Parathyroid adenoma (tissue), 2 donors: ENCODE measurements at regions not wholly inside any gene's neighbourhood (a gene's known extent, or its start where the extent isn't known, plus 50 kb on each side); places are given as distances from the start of the nearest gene placed in this dataset.

Source experiments
- H2AFZ ChIP-seq: fragments of 300-600 bp; sonication (generic); one replicate; pipeline ENCODE4 v1.7.0; 2017; ENCODE audit warnings: antibody characterized with exemption, mild to moderate bottlenecking
- H3K27ac ChIP-seq: fragments of 300-600 bp; sonication (generic); one replicate; pipeline ENCODE4 v1.7.0; 2017
- H3K27me3 ChIP-seq: fragments of 300-600 bp; sonication (generic); one replicate; pipeline ENCODE4 v1.7.0; 2017; ENCODE audit warnings: low read length; ENCODE audit not compliant: control insufficient read depth, insufficient read depth
- H3K36me3 ChIP-seq: fragments of 300-600 bp; sonication (generic); one replicate; pipeline ENCODE4 v1.7.0; 2017; ENCODE audit warnings: low read length; ENCODE audit not compliant: control insufficient read depth, insufficient read depth
- H3K4me1 ChIP-seq: fragments of 300-600 bp; sonication (generic); one replicate; pipeline ENCODE4 v1.7.0; 2017; ENCODE audit warnings: control low read depth
- H3K4me2 ChIP-seq: fragments of 300-600 bp; sonication (generic); one replicate; pipeline ENCODE4 v1.7.0; 2017; ENCODE audit warnings: low read length
- H3K4me3 ChIP-seq: fragments of 300-600 bp; sonication (generic); one replicate; pipeline ENCODE4 v1.7.0; 2017; ENCODE audit warnings: low read depth, low read length
- H3K79me2 ChIP-seq: fragments of 300-600 bp; sonication (generic); one replicate; pipeline ENCODE4 v1.7.0; 2017; ENCODE audit warnings: control low read depth
- H3K9ac ChIP-seq: fragments of 300-600 bp; sonication (generic); one replicate; pipeline ENCODE4 v1.7.0; 2017; ENCODE audit warnings: mild to moderate bottlenecking
- H3K9me3 ChIP-seq: fragments of 300-600 bp; sonication (generic); one replicate; pipeline ENCODE4 v1.7.0; 2017; ENCODE audit warnings: low read length; ENCODE audit not compliant: control insufficient read depth
- TF ChIP-seq, protein P1 (sequence below): fragments of 300-600 bp; sonication (generic); IDR thresholded peaks from one replicate; pipeline ENCODE4 v1.7.0; 2017; ENCODE audit warnings: antibody characterized with exemption, mild to moderate bottlenecking
- donor health status: primary hyperparathyroidism.

DNA sequence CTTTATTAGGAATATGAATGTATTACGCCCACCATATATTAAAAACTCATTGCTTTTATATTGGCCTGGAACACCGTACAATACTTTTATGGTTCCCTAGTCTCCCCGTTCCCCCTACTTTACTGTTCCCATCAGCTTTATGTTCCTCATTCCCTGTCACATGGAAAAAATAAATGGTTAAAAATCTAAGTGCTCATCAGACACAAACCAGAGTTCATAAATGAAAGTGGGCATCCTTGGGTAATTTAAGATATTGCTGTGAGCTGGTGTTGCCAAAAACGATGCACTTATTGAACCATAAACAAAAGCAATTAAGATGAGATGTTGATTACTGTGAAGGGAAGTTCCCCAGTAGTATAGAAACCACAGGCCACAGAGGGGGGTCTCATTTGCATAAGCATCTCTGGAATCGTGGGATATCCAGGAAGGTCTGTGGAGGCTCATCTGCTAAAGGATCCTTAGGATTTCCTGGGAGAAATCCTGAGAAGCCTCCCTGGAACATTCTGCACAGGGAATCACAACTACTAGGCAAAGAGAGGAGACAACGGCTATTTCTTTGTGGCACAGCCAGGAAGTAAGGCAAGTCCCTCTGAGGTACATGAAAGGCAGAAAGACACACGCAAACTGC is 591.4 kb upstream of the CDH11 start:
- TF ChIP-seq, protein P1, sequence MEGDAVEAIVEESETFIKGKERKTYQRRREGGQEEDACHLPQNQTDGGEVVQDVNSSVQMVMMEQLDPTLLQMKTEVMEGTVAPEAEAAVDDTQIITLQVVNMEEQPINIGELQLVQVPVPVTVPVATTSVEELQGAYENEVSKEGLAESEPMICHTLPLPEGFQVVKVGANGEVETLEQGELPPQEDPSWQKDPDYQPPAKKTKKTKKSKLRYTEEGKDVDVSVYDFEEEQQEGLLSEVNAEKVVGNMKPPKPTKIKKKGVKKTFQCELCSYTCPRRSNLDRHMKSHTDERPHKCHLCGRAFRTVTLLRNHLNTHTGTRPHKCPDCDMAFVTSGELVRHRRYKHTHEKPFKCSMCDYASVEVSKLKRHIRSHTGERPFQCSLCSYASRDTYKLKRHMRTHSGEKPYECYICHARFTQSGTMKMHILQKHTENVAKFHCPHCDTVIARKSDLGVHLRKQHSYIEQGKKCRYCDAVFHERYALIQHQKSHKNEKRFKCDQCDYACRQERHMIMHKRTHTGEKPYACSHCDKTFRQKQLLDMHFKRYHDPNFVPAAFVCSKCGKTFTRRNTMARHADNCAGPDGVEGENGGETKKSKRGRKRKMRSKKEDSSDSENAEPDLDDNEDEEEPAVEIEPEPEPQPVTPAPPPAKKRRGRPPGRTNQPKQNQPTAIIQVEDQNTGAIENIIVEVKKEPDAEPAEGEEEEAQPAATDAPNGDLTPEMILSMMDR, result no peak

DNA sequence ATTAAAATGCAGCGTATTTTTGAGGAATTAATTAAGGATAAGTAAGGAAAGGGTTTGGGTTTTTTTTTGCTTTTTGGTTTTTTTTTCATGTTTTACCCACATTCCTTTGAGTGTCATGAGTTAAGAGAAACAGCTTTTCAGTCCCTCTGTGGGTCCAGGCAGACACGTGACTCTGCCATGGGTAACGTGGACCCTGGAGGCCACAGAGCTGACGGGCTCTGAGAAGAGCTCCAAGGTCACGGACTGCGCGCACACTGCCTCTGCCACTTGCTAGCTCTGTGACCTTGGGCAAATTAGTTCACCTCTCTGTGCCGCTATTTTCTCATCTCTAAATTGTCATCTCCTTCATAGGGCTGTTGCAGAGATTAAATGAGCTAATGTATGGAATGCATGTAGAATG is 588.2 kb upstream of the CDH11 start:
- Histone ChIP-seq H3K4me2 (no peak overlapping the region), H3K4me3 (no peak overlapping the region), H3K27me3 (no peaks in the 10 kb centered on the region), H2AFZ (no peak overlapping the region), H3K79me2 (no peaks in the 10 kb centered on the region), H3K36me3 (no peaks in the 10 kb centered on the region), H3K9ac (no peak overlapping the region), H3K27ac (no peak overlapping the region), H3K4me1 (peaks cover 9% of the 10 kb centered on the region), H3K9me3 (no peaks in the 10 kb centered on the region)
- TF ChIP-seq, protein P1, result no peak

More for the DNA sequence above, 591.4 kb upstream of the CDH11 start:
- no peaks in the 10 kb centered on the region for H3K27me3 ChIP-seq
- no peaks in the 10 kb centered on the region for H3K36me3 ChIP-seq
- no peak overlapping the region for H3K9ac ChIP-seq
- no peak overlapping the region for H2AFZ ChIP-seq
- H3K4me1 ChIP-seq, result peaks cover 9% of the 10 kb centered on the region
- no peak overlapping the region for H3K4me2 ChIP-seq
- no peaks in the 10 kb centered on the region for H3K79me2 ChIP-seq
- no peak overlapping the region for H3K4me3 ChIP-seq
- H3K9me3 ChIP-seq, result no peaks in the 10 kb centered on the region
- no peak overlapping the region for H3K27ac ChIP-seq

DNA sequence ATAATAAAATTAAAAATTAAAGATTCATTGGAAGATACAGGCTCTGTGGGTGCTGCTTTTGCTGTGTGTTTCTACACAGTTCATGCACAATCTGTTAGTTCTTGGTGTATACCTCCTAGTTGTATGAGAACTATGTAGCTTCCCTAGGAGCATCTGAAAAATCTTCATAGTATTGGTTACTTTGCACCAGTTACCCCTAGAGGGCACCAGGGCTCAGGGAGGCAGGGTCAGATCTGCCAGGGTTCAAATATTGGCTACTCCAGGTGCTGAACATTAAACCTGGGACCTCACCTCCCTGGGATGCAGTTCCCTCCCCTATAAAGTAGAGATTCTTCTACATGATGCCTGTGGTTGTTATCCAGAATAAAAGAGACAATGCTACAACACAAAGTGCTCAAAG is 583.0 kb upstream of the CDH11 start:
- Histone ChIP-seq H3K79me2 (no peaks in the 10 kb centered on the region), H3K4me3 (no peak overlapping the region), H3K27ac (no peak overlapping the region), H3K9me3 (no peaks in the 10 kb centered on the region), H3K9ac (no peak overlapping the region), H3K4me2 (no peak overlapping the region), H2AFZ (no peak overlapping the region), H3K4me1 (peaks cover 9% of the 10 kb centered on the region), H3K27me3 (no peaks in the 10 kb centered on the region), H3K36me3 (no peaks in the 10 kb centered on the region)
- TF ChIP-seq, protein P1, result no peak

DNA sequence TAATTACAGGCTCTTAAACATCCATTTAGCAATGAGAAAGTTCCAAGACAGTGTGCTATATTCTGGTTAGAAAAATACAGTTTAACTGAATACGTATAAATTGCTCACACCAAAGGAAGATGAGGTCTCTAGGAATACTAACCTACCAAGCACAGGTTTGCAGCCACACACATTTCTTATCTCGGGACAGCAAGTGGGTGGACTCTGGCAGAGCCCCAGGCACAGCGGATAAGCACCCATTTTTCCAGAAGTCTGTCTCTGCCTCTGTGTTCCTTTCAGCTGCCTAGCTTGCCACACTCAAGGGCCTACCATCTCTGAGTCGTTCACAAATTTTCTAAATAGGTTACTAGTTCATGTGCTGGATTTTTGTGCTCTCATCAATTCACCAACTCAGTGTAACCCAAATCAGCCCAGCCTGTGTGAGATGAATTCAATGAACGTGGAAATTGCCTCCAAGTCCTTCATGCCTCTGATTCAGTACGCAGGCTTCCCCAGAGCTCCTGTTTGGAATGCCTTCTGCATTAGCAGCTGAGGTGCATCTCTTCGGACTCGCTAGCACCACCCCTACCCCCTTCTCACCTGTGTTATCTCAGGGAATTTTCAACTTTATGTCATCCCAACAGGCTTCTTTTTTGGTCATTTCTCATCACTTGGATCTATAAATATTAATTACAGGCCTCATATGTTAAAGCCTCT is 581.0 kb upstream of the CDH11 start:
- Histone ChIP-seq H3K27ac (no peak overlapping the region), H3K4me1 (peaks cover 6% of the 10 kb centered on the region)
- TF ChIP-seq, protein P1, result no peak

DNA sequence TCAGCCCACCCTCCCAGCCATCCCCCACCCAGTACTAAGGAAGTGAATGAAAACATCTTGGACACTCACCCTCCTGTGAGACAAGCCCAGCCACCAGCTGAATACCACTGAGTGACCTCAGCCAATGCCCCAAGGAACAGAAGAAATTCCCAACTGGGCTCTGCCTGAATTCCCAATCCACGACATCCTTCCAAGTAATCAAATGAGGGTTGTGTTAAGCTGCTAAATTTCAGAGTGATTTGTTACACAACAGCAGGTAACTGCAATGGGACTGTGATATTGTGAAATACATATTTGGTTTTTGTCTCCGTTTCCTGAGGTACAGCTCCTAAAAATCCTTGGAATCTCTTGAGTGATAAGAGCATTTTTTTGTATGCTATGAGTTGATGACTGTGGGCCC is 578.7 kb upstream of the CDH11 start:
- Histone ChIP-seq H3K4me2 (no peak overlapping the region), H3K36me3 (no peaks in the 10 kb centered on the region), H3K4me3 (no peak overlapping the region), H3K79me2 (no peaks in the 10 kb centered on the region), H2AFZ (no peak overlapping the region), H3K9ac (no peak overlapping the region), H3K27ac (no peak overlapping the region), H3K27me3 (no peaks in the 10 kb centered on the region), H3K4me1 (peaks cover 6% of the 10 kb centered on the region), H3K9me3 (no peaks in the 10 kb centered on the region)
- TF ChIP-seq, protein P1, result no peak

More for the DNA sequence above, 581.0 kb upstream of the CDH11 start:
- H3K36me3 ChIP-seq, result no peaks in the 10 kb centered on the region
- no peak overlapping the region for H3K4me2 ChIP-seq
- no peak overlapping the region for H3K4me3 ChIP-seq
- H3K9ac ChIP-seq, result no peak overlapping the region
- H3K9me3 ChIP-seq, result no peaks in the 10 kb centered on the region
- no peaks in the 10 kb centered on the region for H3K79me2 ChIP-seq
- no peak overlapping the region for H2AFZ ChIP-seq
- no peaks in the 10 kb centered on the region for H3K27me3 ChIP-seq
